ENCODE measurements at regions not wholly inside any gene's neighbourhood (a gene's known extent, or its start where the extent isn't known, plus 50 kb on each side); places are given as distances from the start of the nearest gene placed in this dataset.

- H3K79me2 ChIP-seq (ENCODE audit: insufficient read depth, low read length), result no peaks in the 10 kb centered on the region
- H3K27me3 ChIP-seq (ENCODE audit: insufficient read depth, low read length), result no peaks in the 10 kb centered on the region
- Mint-ChIP-seq H3K27ac (no peak overlapping the region), H3K27me3 (ENCODE audit: low read depth) (no peaks in the 10 kb centered on the region; the same call in 1 of the 2 replicates), H3K4me1 (no peaks in the 10 kb centered on the region), H3K9me3 (no peaks in the 10 kb centered on the region; a peak in 1 of 5 replicates), H3K4me3 (no peak overlapping the region), H3K36me3 (ENCODE audit: insufficient read depth in 1 of 3, low read depth in 3 of 3) (no peaks in the 10 kb centered on the region; a peak in 1 of 7 replicates)
- H3K4me2 ChIP-seq (ENCODE audit: insufficient read depth, insufficient read length, low read length), result no peak overlapping the region
- H3K4me1 ChIP-seq (ENCODE audit: insufficient read depth, low read length), result no peaks in the 10 kb centered on the region
- H3K79me1 ChIP-seq (ENCODE audit: insufficient read depth, low read depth, low read length, poor library complexity, severe bottlenecking), result no peaks in the 10 kb centered on the region
- H2AFZ ChIP-seq (ENCODE audit: low read length), result no peak overlapping the region
- H3K9me3 ChIP-seq (ENCODE audit: control insufficient read depth, low read depth, low read length), result no peaks in the 10 kb centered on the region
- H2BK15ac ChIP-seq (ENCODE audit: low read depth, low read length), result no peak overlapping the region
- no peak overlapping the region for H3K9ac ChIP-seq (ENCODE audit: extremely low read depth, insufficient read length, low read length)
- no peak overlapping the region for H4K91ac ChIP-seq (ENCODE audit: insufficient read length, low read depth, low read length)
- TF ChIP-seq CTCF (conservative IDR thresholded peaks at IDR 0.05), result no peak
- H2BK12ac ChIP-seq (ENCODE audit: insufficient read length, low read depth, low read length), result no peak overlapping the region
- no peak overlapping the region for H2AK5ac ChIP-seq (ENCODE audit: insufficient read length, low read length)
- H3K18ac ChIP-seq (ENCODE audit: insufficient read length, low read depth, low read length), result no peak overlapping the region
- H3K23me2 ChIP-seq (ENCODE audit: insufficient read length, low read depth, low read length, poor library complexity, severe bottlenecking), result no peaks in the 10 kb centered on the region
- no peak overlapping the region for H2BK20ac ChIP-seq (ENCODE audit: low read depth, low read length, poor library complexity, severe bottlenecking)
- no CpG with 5 or more reads among the region's 9 CpGs for WGBS (ENCODE audit: extremely low coverage, insufficient read length, low lambda C conversion rate)
- DNase-seq, result no peak
- no peak overlapping the region for H3K56ac ChIP-seq (ENCODE audit: insufficient read length, low read depth, low read length)
- H3K4ac ChIP-seq (ENCODE audit: low read depth, low read length), result no peak overlapping the region
- no peak overlapping the region for H3T11ph ChIP-seq (ENCODE audit: low read length)
- no peak overlapping the region for H4K8ac ChIP-seq (replicated peaks; ENCODE audit: insufficient read length, low read depth, low read length)
- H3K14ac ChIP-seq (ENCODE audit: insufficient read depth, low read length), result no peak overlapping the region
- no peak overlapping the region for H2BK5ac ChIP-seq (ENCODE audit: insufficient read length, low read length)
- H2BK120ac ChIP-seq (ENCODE audit: low read depth, low read length, poor library complexity, severe bottlenecking), result no peak overlapping the region
- no peak overlapping the region for H3K23ac ChIP-seq (ENCODE audit: insufficient read length, low read depth, low read length)
- no peak overlapping the region for H4K5ac ChIP-seq (ENCODE audit: insufficient read length, low read depth, low read length)
- H4K20me1 ChIP-seq (ENCODE audit: control insufficient read depth, insufficient read depth, insufficient read length), result no peaks in the 10 kb centered on the region
- H3K27ac ChIP-seq (ENCODE audit: insufficient read length, low read depth, low read length), result no peak overlapping the region
Observed at GRCh38 chr6:163825033-163825432, 410.5 kb downstream of the QKI start.

All from H9 (cell line).